H1 (cell line): ENCODE measurements at regions not wholly inside any gene's neighbourhood (a gene's known extent, or its start where the extent isn't known, plus 50 kb on each side); places are given as distances from the start of the nearest gene placed in this dataset.

Source experiments
- CTCF ChIA-PET: fragments of 300-600 bp; sonication (Branson Sonifier 250); formaldehyde crosslinking; loops from one replicate; lab custom pipeline; 2021; ENCODE audit not compliant: partially characterized antibody; lab: Charles Lee
- POLR2A ChIA-PET: fragments of 300-600 bp; sonication (Branson Sonifier 250); formaldehyde crosslinking; loops from one replicate; lab custom pipeline; 2021; ENCODE audit warnings: inconsistent platforms; ENCODE audit not compliant: partially characterized antibody; lab: Charles Lee
- DNase-seq, 2 experiments: peaks; one replicate each; pipeline versions ENCODE4 v3.0.0 to v3.0.0-alpha.2; 2010 to 2022; ENCODE audit warnings: low spot score in 2 of 2, low read depth in 1 of 2, mixed read lengths in 1 of 2
- FAIRE-seq: peaks from 2 replicates; lab custom pipeline; 2011; peaks lifted over from hg19 to GRCh38; lab: Jason Lieb, UNC
- H2AFZ ChIP-seq: 2 replicates; pipeline ENCODE4 v1.8.1; 2012; ENCODE audit warnings: low read length, inconsistent platforms
- H2AK5ac ChIP-seq: 2 replicates; pipeline ENCODE4 v1.6.1; 2013; ENCODE audit warnings: low read depth, low read length
- H2BK120ac ChIP-seq: replicated peaks from 2 replicates; pipeline ENCODE3; 2013; ENCODE audit warnings: low read depth, low read length, inconsistent platforms
- H2BK12ac ChIP-seq: 2 replicates; pipeline ENCODE4 v1.6.1; 2013; ENCODE audit warnings: low read depth, low read length
- H2BK15ac ChIP-seq: 2 replicates; pipeline ENCODE4 v1.6.1; 2013; ENCODE audit warnings: low read length
- H2BK20ac ChIP-seq: 2 replicates; pipeline ENCODE4 v1.6.1; 2013; ENCODE audit warnings: low read length
- H2BK5ac ChIP-seq: 2 replicates; pipeline ENCODE4 v1.6.1; 2013; ENCODE audit warnings: low read depth, low read length
- H3K14ac ChIP-seq: 2 replicates; pipeline ENCODE4 v1.6.1; 2013; ENCODE audit warnings: inconsistent platforms; ENCODE audit not compliant: insufficient read length
- H3K18ac ChIP-seq: 2 replicates; pipeline ENCODE4 v1.6.1; 2013; ENCODE audit warnings: low read length; ENCODE audit errors: extremely low read depth
- H3K23ac ChIP-seq: 2 replicates; pipeline ENCODE4 v1.6.1; 2013; ENCODE audit warnings: inconsistent platforms; ENCODE audit not compliant: insufficient read length
- H3K23me2 ChIP-seq: 2 replicates; pipeline ENCODE4 v1.6.1; 2013; ENCODE audit warnings: low read depth, low read length
- H3K27ac ChIP-seq: 2 replicates; pipeline ENCODE4 v1.6.1; 2011; ENCODE audit warnings: low read depth, low read length, inconsistent platforms
- H3K27me3 ChIP-seq, 4 experiments: replicated peaks in 1 of 4; 1 replicate in 1 of 4; 2 replicates in 3 of 4; pipeline versions ENCODE4 v1.6.1 to v1.8.1; 2011 to 2013; ENCODE audit warnings: low read length in 3 of 4, mild to moderate bottlenecking in 3 of 4, inconsistent platforms in 2 of 4, mixed read lengths in 2 of 4, moderate library complexity in 1 of 4; ENCODE audit not compliant: control insufficient read depth in 3 of 4, insufficient read depth in 3 of 4; ENCODE audit errors: extremely low read depth in 1 of 4
- H3K36me3 ChIP-seq, 4 experiments: 2 replicates each; pipeline versions ENCODE4 v1.6.1 to v1.8.1; 2011 to 2013; ENCODE audit warnings: mild to moderate bottlenecking in 4 of 4, low read length in 3 of 4, moderate library complexity in 2 of 4, control low read depth in 1 of 4, inconsistent platforms in 1 of 4; ENCODE audit not compliant: insufficient read depth in 4 of 4, control insufficient read depth in 2 of 4
- H3K4ac ChIP-seq: replicated peaks from 2 replicates; pipeline ENCODE3; 2013; ENCODE audit warnings: low read length, low read depth, mixed read lengths, inconsistent platforms; ENCODE audit not compliant: insufficient read length
- H3K4me1 ChIP-seq, 4 experiments: replicated peaks in 1 of 4; 1 replicate in 1 of 4; 2 replicates in 3 of 4; pipeline versions ENCODE4 v1.6.1 to v1.8.1; 2011 to 2013; ENCODE audit warnings: low read length in 3 of 4, inconsistent platforms in 2 of 4, mixed read lengths in 1 of 4; ENCODE audit not compliant: insufficient read depth in 4 of 4, control insufficient read depth in 3 of 4
- H3K4me2 ChIP-seq, 2 experiments: 2 replicates each; pipeline versions ENCODE4 v1.6.1 to v1.8.1; 2011 to 2013; ENCODE audit warnings: low read depth in 2 of 2, low read length in 2 of 2, control low read depth in 1 of 2, inconsistent platforms in 1 of 2, mild to moderate bottlenecking in 1 of 2; ENCODE audit not compliant: insufficient read depth in 1 of 2
- H3K4me3 ChIP-seq, 4 experiments: fragments of 200-600, 300-600 bp in 1 of 4; sonication (generic), shearing (Covaris generic), sonication (Bioruptor Twin) in 1 of 4; 2 replicates each; pipeline versions ENCODE4 v1.5.1 to v1.8.1; 2011 to 2016; ENCODE audit warnings: low read length in 4 of 4, low read depth in 3 of 4, control low read depth in 2 of 4, inconsistent platforms in 2 of 4, mild to moderate bottlenecking in 2 of 4, mixed read lengths in 1 of 4, moderate library complexity in 1 of 4; ENCODE audit not compliant: insufficient read depth in 2 of 4; ENCODE audit errors: extremely low read depth in 1 of 4
- H3K56ac ChIP-seq: replicated peaks from 2 replicates; pipeline ENCODE3; 2013; ENCODE audit warnings: low read depth, mild to moderate bottlenecking, mixed read lengths, low read length, inconsistent platforms; ENCODE audit not compliant: insufficient read length
- H3K79me1 ChIP-seq: 2 replicates; pipeline ENCODE4 v1.6.1; 2013; ENCODE audit warnings: low read depth, low read length, control low read depth
- H3K79me2 ChIP-seq, 2 experiments: 2 replicates each; pipeline versions ENCODE4 v1.6.1 to v1.8.1; 2012 to 2013; ENCODE audit warnings: low read length in 2 of 2, mild to moderate bottlenecking in 2 of 2, inconsistent platforms in 1 of 2; ENCODE audit not compliant: insufficient read depth in 2 of 2, control insufficient read depth in 1 of 2
- H3K9ac ChIP-seq, 4 experiments: replicated peaks in 1 of 4; 1 replicate in 1 of 4; 2 replicates in 3 of 4; pipeline versions ENCODE4 v1.6.1 to v1.8.1; 2011 to 2013; ENCODE audit warnings: low read depth in 3 of 4, low read length in 3 of 4, control low read depth in 2 of 4, mild to moderate bottlenecking in 2 of 4, moderate library complexity in 2 of 4, inconsistent platforms in 1 of 4; ENCODE audit errors: extremely low read depth in 1 of 4
- H3K9me3 ChIP-seq, 2 experiments: 2 replicates each; pipeline versions ENCODE4 v1.6.1 to v1.8.1; 2012 to 2013; ENCODE audit warnings: mild to moderate bottlenecking in 2 of 2, moderate library complexity in 2 of 2, control low read depth in 1 of 2, inconsistent platforms in 1 of 2, low read depth in 1 of 2, low read length in 1 of 2, mixed read lengths in 1 of 2; ENCODE audit not compliant: insufficient read depth in 2 of 2
- H4K20me1 ChIP-seq, 2 experiments: replicated peaks in 1 of 2; 2 replicates each; pipeline versions ENCODE3 to v1.8.1; 2011 to 2013; ENCODE audit warnings: inconsistent platforms in 2 of 2, low read length in 2 of 2, mild to moderate bottlenecking in 1 of 2; ENCODE audit not compliant: insufficient read depth in 2 of 2, control insufficient read depth in 1 of 2
- H4K5ac ChIP-seq: 2 replicates; pipeline ENCODE4 v1.6.1; 2013; ENCODE audit warnings: low read length, low read depth, mixed read lengths, inconsistent platforms; ENCODE audit not compliant: insufficient read length
- H4K8ac ChIP-seq: 2 replicates; pipeline ENCODE4 v1.8.0; 2013; ENCODE audit warnings: mild to moderate bottlenecking, moderate library complexity, low read length, inconsistent platforms; ENCODE audit not compliant: insufficient read depth; ENCODE audit errors: extremely low read depth
- H4K91ac ChIP-seq: replicated peaks from 2 replicates; pipeline ENCODE3; 2013; ENCODE audit warnings: low read length, mixed read lengths, inconsistent platforms; ENCODE audit not compliant: insufficient read length
- ASH2L ChIP-seq: fragments of 200-600, 300-600 bp; sonication (generic); IDR thresholded peaks from one replicate; pipeline ENCODE4 v1.7.1; 2017; ENCODE audit warnings: low read length
- BRCA1 ChIP-seq: IDR thresholded peaks from 2 replicates; pipeline ENCODE4 v1.6.1; 2012; ENCODE audit warnings: low read depth, low read length, improper control_type of control experiment
- CBX5 ChIP-seq: fragments of 300-800, 300-1000 bp; sonication (generic); IDR thresholded peaks from 2 replicates; pipeline ENCODE4 v1.7.1; 2016; ENCODE audit warnings: antibody characterized with exemption, low read length, low read depth
- CBX8 ChIP-seq: fragments of 300-800, 300-1000 bp; sonication (generic); IDR thresholded peaks from 2 replicates; pipeline ENCODE4 v1.7.1; 2016; ENCODE audit warnings: low read depth, low read length, borderline replicate concordance
- CHD2 ChIP-seq: IDR thresholded peaks from 2 replicates; pipeline ENCODE4 v1.6.1; 2012; ENCODE audit warnings: low read length, improper control_type of control experiment
- FOSL1 ChIP-seq: IDR thresholded peaks from 2 replicates; pipeline ENCODE4 v1.6.1; 2011; ENCODE audit warnings: mild to moderate bottlenecking, low read depth, low read length, moderate library complexity; ENCODE audit not compliant: insufficient read depth
- GTF2F1 ChIP-seq: IDR thresholded peaks from 2 replicates; pipeline ENCODE4 v1.6.1; 2012; ENCODE audit warnings: low read depth, low read length, improper control_type of control experiment, borderline replicate concordance
- HDAC6 ChIP-seq: IDR thresholded peaks from one replicate; pipeline ENCODE4 v1.7.1; 2012; ENCODE audit warnings: low read depth, mild to moderate bottlenecking, inconsistent platforms, low read length, moderate library complexity
- JUND ChIP-seq: IDR thresholded peaks from 2 replicates; pipeline ENCODE4 v1.6.1; 2011; ENCODE audit warnings: mild to moderate bottlenecking, improper control_type of control experiment, low read length
- KDM4A ChIP-seq: IDR thresholded peaks from one replicate; pipeline ENCODE4 v1.7.1; 2012; ENCODE audit warnings: low read depth, mild to moderate bottlenecking, moderate library complexity, low read length, inconsistent platforms; ENCODE audit not compliant: severe bottlenecking
- MAFK ChIP-seq: IDR thresholded peaks from 2 replicates; pipeline ENCODE4 v1.6.1; 2012; ENCODE audit warnings: low read depth, mild to moderate bottlenecking, improper control_type of control experiment, low read length
- NRF1 ChIP-seq: IDR thresholded peaks from 2 replicates; pipeline ENCODE4 v1.6.1; 2011; ENCODE audit warnings: mild to moderate bottlenecking, low read depth, low read length, improper control_type of control experiment
- RFX5 ChIP-seq: IDR thresholded peaks from 2 replicates; pipeline ENCODE4 v1.6.1; 2011; ENCODE audit warnings: low read depth, low read length, improper control_type of control experiment, borderline replicate concordance
- RXRA ChIP-seq: IDR thresholded peaks from 2 replicates; pipeline ENCODE4 v1.6.1; 2011; ENCODE audit warnings: low read depth, mild to moderate bottlenecking, low read length, moderate library complexity; ENCODE audit not compliant: insufficient read depth
- TAF7 ChIP-seq: optimal IDR thresholded peaks from 2 replicates; pipeline ENCODE3; 2011; ENCODE audit warnings: low read depth, mild to moderate bottlenecking, inconsistent platforms, low read length, moderate library complexity, borderline replicate concordance
- TEAD4 ChIP-seq: IDR thresholded peaks from 2 replicates; pipeline ENCODE4 v1.6.1; 2012; ENCODE audit warnings: low read depth, low read length, inconsistent platforms, mixed read lengths
- WGBS, 2 experiments: shearing (Covaris generic) in 1 of 2; methylation state at CpG; one replicate each; pipeline versions ENCODE4 v1.1.6 to v1.1.7; 2013 to 2015; ENCODE audit warnings: low lambda C conversion rate in 2 of 2, mixed read lengths in 2 of 2, inconsistent platforms in 1 of 2, low coverage in 1 of 2, missing lambda C conversion rate in 1 of 2; ENCODE audit not compliant: insufficient replicate concordance in 2 of 2, insufficient coverage in 1 of 2, insufficient read length in 1 of 2; ENCODE audit errors: extremely low coverage in 1 of 2, missing lambda C conversion rate in 1 of 2; 5-methylcytosine and 5-hydroxymethylcytosine counted together

- Histone ChIP-seq H2BK120ac (no peak overlapping the region), H3K23me2 (0 out of 2 replicates have a peak, but pooled peaks cover 4% of the 10 kb centered on the region), H4K91ac (no peak overlapping the region), H2BK15ac (no peak overlapping the region), H3K9me3 (no peaks in the 10 kb centered on the region), H3K4me2 (no peak overlapping the region), H3K18ac (no peak overlapping the region), H2BK12ac (no peak overlapping the region), H3K56ac (no peak overlapping the region), H3K4me1 (no peaks in the 10 kb centered on the region), H3K9ac (no peak overlapping the region), H3K27ac (no peak overlapping the region), H4K5ac (no peak overlapping the region), H3K27me3 (no peaks in the 10 kb centered on the region), H3K23ac (no peak overlapping the region), H2AK5ac (no peak overlapping the region), H3K79me2 (no peaks in the 10 kb centered on the region), H4K8ac (no peak overlapping the region), H2BK5ac (no peak overlapping the region), H3K14ac (no peak overlapping the region), H3K4me3 (no peak overlapping the region), H3K4ac (no peak overlapping the region), H3K36me3 (no peaks in the 10 kb centered on the region), H4K20me1 (no peaks in the 10 kb centered on the region), H2AFZ (no peak overlapping the region)
- no peak for FAIRE-seq
- ChIA-PET POLR2A (interaction anchor here (0.6 kb wide), 1 partner anchor 942 kb away, joined by 3 read pairs; no protein-coding TSS in a partner anchor), CTCF (interaction anchor here (0.6 to 1.9 kb wide), 5 partner anchors 11 to 1134 kb away, joined by 3 to 4 read pairs (median 3); no protein-coding TSS in a partner anchor)
- 82% methylated on average over 3 of the region's 3 CpGs; no CpG with 5 or more reads in 1 of the 2 experiments for WGBS, 2 experiments
- no peak for DNase-seq
- TF ChIP-seq CHD2 (no peak), HDAC6 (no peak), BRCA1 (no peak), JUND (no peak), GTF2F1 (no peak), ASH2L (no peak), RXRA (no peak), KDM4A (no peak), RFX5 (no peak), CBX5 (no peak), FOSL1 (no peak), TAF7 (no peak), MAFK (no peak), CBX8 (no peak), TEAD4 (no peak), NRF1 (no peak)
- TF ChIP-seq, all 59 proteins: peak for 0
- H2BK20ac ChIP-seq = no peak overlapping the region
- no peaks in the 10 kb centered on the region for H3K79me1 ChIP-seq
Observed at GRCh38 chr6:2384528-2384927, 139.1 kb upstream of the GMDS start.
